AG10803 (cell line): ENCODE measurements at regions not wholly inside any gene's neighbourhood (a gene's known extent, or its start where the extent isn't known, plus 50 kb on each side); places are given as distances from the start of the nearest gene placed in this dataset.
A peak's percentile ranks its signal among the peaks of the same experiment; 100 is the strongest.
"Not testable (repeated sequence)": the region's sequence is repeated elsewhere in the genome, so short reads cannot be mapped to it uniquely, and the experiment has no call there.

Experiments used
- DNase-seq: peaks from one replicate; pipeline ENCODE4 v3.0.0; 2010; ENCODE audit warnings: low read depth
- H3K4me3 ChIP-seq: 2 replicates; pipeline ENCODE4 v1.5.1; 2011; ENCODE audit warnings: mild to moderate bottlenecking, low read length, control low read depth
- CTCF ChIP-seq: conservative IDR thresholded peaks from 2 replicates; pipeline ENCODE4 v1.5.1; 2011; ENCODE audit warnings: mild to moderate bottlenecking, low read length, control low read depth, inconsistent platforms

- TF ChIP-seq CTCF: no peak
- DNase-seq: no peak
- H3K4me3 ChIP-seq: no peak overlapping the region
Measured at GRCh38 chr17:20823905-20824304, 218.9 kb downstream of the USP22 start.

GRCh38 chr17:20825539-20825938 lies 217.3 kb downstream of the USP22 start:
- no peak overlapping the region for H3K4me3 ChIP-seq
- TF ChIP-seq CTCF: no peak
- DNase-seq: no peak

GRCh38 chr17:20840453-20840852 lies 202.4 kb downstream of the USP22 start:
- not testable (repeated sequence) for H3K4me3 ChIP-seq, DNase-seq

GRCh38 chr17:20840987-20841865 lies 201.6 kb downstream of the USP22 start:
- DNase-seq, H3K4me3 ChIP-seq: not testable (repeated sequence)

- H3K4me3 ChIP-seq, DNase-seq: not testable (repeated sequence)
Measured at GRCh38 chr17:20842012-20842411, 200.8 kb downstream of the USP22 start.

- not testable (repeated sequence) for H3K4me3 ChIP-seq, DNase-seq
Measured at GRCh38 chr17:20843261-20843660, 199.6 kb downstream of the USP22 start.

- not testable (repeated sequence) for H3K4me3 ChIP-seq, DNase-seq
Measured at GRCh38 chr17:20843799-20844553, 198.8 kb downstream of the USP22 start.

GRCh38 chr17:20848869-20849443 lies 193.9 kb downstream of the USP22 start:
- peak; percentile 49 for TF ChIP-seq CTCF
- not testable (repeated sequence) for H3K4me3 ChIP-seq, DNase-seq

- DNase-seq, H3K4me3 ChIP-seq: not testable (repeated sequence)
Measured at GRCh38 chr17:20851591-20852238, 191.1 kb downstream of the USP22 start.
